ENCODE measurements at regions not wholly inside any gene's neighbourhood (a gene's known extent, or its start where the extent isn't known, plus 50 kb on each side); places are given as distances from the start of the nearest gene placed in this dataset.

DNA sequence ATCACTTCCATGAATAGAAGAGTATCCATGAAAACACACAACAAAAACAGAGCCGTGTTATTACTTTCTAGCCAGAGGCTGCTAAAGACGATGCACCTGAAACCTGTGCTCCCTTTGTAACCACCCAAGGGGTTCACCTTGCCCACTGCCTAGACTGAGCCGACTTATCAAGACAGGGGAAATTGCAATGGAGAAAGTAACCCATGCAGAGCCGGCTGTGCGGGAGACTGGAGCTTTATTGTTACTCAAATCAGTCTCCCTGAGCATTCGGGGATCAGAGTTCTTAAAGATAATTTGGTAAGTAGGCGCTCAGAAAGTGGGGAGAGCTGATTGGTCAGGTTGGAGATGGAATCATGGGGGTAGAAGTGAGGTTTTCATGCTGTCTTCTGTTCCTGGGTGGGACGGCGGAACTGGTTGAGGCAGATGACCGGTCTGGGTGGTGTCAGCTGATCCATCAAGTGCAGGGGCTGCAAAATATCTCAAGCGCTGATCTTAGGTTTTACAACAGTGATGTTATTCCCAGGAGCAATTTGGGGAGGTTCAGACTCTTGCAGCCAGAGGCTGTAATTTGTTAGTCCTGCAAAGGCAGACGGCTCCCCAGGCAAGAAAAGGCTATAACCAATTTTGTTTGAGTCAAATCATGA is 366.6 kb downstream of the PREX1 start:
- TF ChIP-seq, protein P1, sequence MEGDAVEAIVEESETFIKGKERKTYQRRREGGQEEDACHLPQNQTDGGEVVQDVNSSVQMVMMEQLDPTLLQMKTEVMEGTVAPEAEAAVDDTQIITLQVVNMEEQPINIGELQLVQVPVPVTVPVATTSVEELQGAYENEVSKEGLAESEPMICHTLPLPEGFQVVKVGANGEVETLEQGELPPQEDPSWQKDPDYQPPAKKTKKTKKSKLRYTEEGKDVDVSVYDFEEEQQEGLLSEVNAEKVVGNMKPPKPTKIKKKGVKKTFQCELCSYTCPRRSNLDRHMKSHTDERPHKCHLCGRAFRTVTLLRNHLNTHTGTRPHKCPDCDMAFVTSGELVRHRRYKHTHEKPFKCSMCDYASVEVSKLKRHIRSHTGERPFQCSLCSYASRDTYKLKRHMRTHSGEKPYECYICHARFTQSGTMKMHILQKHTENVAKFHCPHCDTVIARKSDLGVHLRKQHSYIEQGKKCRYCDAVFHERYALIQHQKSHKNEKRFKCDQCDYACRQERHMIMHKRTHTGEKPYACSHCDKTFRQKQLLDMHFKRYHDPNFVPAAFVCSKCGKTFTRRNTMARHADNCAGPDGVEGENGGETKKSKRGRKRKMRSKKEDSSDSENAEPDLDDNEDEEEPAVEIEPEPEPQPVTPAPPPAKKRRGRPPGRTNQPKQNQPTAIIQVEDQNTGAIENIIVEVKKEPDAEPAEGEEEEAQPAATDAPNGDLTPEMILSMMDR (IDR thresholded peaks at IDR 0.05): no peak
- no peak overlapping the region for H3K27ac ChIP-seq
- no peak overlapping the region for H3K4me3 ChIP-seq
- no peak for DNase-seq (ENCODE audit: low spot score)

DNA sequence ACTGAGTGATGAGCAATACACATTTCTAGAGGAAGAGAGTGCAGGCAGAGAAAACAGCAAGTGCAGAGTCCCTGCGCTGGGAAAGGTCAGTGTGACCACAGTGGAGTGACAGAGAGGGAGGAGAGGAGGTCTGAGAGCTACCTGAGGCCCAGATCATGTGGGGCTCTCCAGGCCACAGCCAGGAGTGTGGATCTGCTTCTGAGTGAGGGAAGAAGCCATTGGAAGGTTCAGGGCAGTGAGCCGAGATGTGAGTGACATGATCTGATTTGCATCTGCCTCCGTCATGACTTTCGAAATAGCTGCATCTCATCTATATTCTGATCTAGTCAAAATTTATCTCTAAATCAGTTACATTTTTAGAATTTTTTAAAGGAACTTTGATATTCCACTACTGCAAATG is 367.1 kb downstream of the PREX1 start:
- H3K4me3 ChIP-seq: no peak overlapping the region

GRCh38 chr20:48459722-48460395 is 367.9 kb downstream of the PREX1 start:
- TF ChIP-seq, protein P1 (IDR thresholded peaks at IDR 0.05): no peak
- no peak for DNase-seq (ENCODE audit: low spot score)
- Histone ChIP-seq H3K4me3 (no peak overlapping the region), H3K27ac (no peak overlapping the region)

More for the DNA sequence above, 367.1 kb downstream of the PREX1 start:
- H3K27ac ChIP-seq: no peak overlapping the region
- no peak for DNase-seq (ENCODE audit: low spot score)
- TF ChIP-seq, protein P1 (IDR thresholded peaks at IDR 0.05): no peak

DNA sequence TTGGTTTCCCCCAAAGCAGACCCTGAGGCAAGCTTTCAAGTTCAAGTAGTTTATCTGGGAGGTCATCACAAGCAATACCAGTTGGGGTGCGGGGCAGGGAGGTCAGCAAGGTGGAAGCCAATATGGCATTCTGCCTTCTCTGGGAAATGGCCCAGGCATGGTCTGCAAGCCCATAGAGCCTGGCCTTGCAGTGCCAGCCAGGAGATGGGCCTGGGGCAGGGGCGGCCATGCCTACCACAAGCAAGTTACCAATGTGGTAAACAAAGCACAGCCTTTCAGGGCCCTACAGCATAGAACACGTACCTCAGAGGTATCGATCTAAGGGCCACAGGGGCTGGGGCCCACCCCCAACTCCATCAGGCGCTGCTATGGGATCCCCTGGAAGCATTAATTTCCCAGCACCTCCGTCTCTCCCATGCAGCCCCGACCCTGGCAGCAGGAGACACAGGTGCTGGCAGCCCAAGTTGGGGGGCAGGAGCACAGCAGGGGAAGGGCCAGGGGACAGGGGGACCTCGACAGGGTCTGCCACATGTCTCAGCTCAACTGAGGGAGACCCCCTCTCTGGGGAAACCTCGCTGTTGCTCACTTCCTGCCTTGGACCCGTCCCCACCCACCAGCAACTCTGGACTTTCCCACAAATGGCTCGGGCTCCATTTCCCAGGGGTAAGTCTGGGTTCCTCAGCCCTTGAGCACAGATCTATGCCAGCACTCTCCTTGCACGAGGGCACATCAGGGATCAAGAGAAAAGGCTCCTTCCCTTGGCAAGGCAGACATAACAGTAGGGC is 369.0 kb downstream of the PREX1 start:
- DNase-seq (ENCODE audit: low spot score): no peak
- TF ChIP-seq, protein P1 (IDR thresholded peaks at IDR 0.05): no peak
- no peak overlapping the region for H3K4me3 ChIP-seq

GRCh38 chr20:48458003-48458377 is 369.8 kb downstream of the PREX1 start:
- H3K4me3 ChIP-seq: no peak overlapping the region
- DNase-seq (ENCODE audit: low spot score): no peak
- TF ChIP-seq, protein P1 (IDR thresholded peaks at IDR 0.05): no peak

More for the DNA sequence above, 369.0 kb downstream of the PREX1 start:
- H3K27ac ChIP-seq: no peak overlapping the region

DNA sequence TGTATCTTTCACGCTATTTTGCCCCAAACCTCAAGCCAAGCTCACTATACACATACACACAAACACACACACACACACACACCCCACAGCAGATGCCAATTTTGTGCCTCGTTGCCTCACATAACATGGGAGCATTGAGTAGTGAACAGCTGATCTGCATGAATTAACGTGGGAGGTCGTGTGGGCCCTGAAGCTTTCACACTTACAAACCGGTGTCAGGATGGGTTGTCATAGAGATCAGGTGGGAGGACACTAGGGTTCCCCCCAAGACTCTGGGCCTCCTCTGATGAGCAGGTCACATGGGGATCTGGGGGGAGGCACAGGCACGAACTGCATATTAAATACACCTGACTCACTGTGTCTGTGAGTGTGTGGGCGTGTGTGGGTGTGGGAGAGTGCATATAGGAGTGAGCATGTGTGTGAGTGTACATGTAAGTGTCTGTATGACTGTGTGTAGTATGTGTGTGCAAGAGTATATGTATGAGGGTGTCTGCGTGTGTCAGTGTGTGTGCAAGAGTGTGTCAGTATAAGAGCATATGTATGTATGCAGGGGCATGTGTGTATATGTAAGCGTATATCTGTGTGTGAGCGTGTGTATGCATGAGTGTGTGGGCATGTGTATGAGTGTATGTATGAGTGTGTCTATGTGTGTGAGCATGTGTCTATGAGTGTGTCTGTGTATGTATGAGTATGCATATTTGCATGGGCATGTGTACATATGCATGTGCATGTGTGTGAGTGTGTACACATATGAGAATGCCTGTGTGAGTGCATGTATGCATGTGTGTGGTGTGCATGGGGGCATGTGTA is 370.4 kb downstream of the PREX1 start:
- DNase-seq (ENCODE audit: low spot score): no peak
- no peak overlapping the region for H3K4me3 ChIP-seq
- TF ChIP-seq, protein P1 (IDR thresholded peaks at IDR 0.05): no peak
- no peak overlapping the region for H3K27ac ChIP-seq

More at GRCh38 chr20:48458003-48458377, 369.8 kb downstream of the PREX1 start:
- no peak overlapping the region for H3K27ac ChIP-seq
